HL-60 (cell line): ENCODE measurements at regions not wholly inside any gene's neighbourhood (a gene's known extent, or its start where the extent isn't known, plus 50 kb on each side); places are given as distances from the start of the nearest gene placed in this dataset.
A peak's percentile ranks its signal among the peaks of the same experiment; 100 is the strongest.

ENCODE experiments used
- DNase-seq, 2 experiments: peaks; one replicate each; pipeline ENCODE4 v3.0.0-alpha.2; 2010 to 2020; ENCODE audit warnings: low read depth in 1 of 2, low spot score in 1 of 2
- H3K27ac ChIP-seq: fragments of 250-450 bp; sonication (Bioruptor Pico); replicated peaks from 2 replicates; pipeline ENCODE4 v1.5.1; 2020; ENCODE audit warnings: mild to moderate bottlenecking, moderate library complexity
- H3K27me3 ChIP-seq: fragments of 250-450 bp; sonication (Bioruptor Pico); 2 replicates; pipeline ENCODE4 v1.5.1; 2021; ENCODE audit warnings: mild to moderate bottlenecking, moderate library complexity; ENCODE audit not compliant: insufficient read depth, poor library complexity, severe bottlenecking
- H3K4me3 ChIP-seq: replicated peaks from 2 replicates; pipeline ENCODE4 v1.5.1; 2011; ENCODE audit warnings: mild to moderate bottlenecking, control low read depth, low read length; ENCODE audit not compliant: insufficient read depth
- GABPA ChIP-seq: IDR thresholded peaks from 2 replicates; pipeline ENCODE4 v1.6.1; 2012; ENCODE audit warnings: low read depth
- POLR2AphosphoS5 ChIP-seq: IDR thresholded peaks from 2 replicates; pipeline ENCODE4 v1.6.1; 2012; ENCODE audit warnings: low read depth
- SPI1 ChIP-seq: IDR thresholded peaks from 2 replicates; pipeline ENCODE4 v1.6.1; 2012; ENCODE audit warnings: low read depth, mild to moderate bottlenecking, borderline replicate concordance
- TF ChIP-seq, protein P1 (sequence below): IDR thresholded peaks from 2 replicates; pipeline ENCODE4 v1.6.1; 2012; ENCODE audit warnings: low read depth; ENCODE audit not compliant: insufficient replicate concordance
- TF ChIP-seq, protein P2 (sequence below): IDR thresholded peaks from one replicate; pipeline ENCODE4 v1.5.1; 2011; ENCODE audit warnings: low read length, control low read depth, inconsistent platforms; ENCODE audit not compliant: insufficient read depth

DNA sequence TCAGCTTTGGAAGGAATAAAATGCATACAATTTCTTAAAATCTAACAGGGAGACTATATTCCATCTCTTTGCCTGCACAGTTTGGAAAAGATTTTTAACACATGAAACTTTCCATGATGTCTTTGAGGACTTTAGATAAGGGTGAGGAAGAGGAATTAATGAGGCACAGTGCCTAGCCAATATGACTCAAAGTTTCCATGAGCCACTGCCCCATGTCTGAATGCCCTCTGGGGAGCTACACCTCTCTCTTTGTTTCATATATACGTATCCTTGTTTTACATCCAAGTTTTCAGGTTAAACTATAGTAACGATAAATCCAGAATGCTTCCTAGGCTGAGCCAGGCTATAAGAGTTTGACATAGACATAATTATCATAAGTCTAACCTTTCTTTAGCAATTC is 349.3 kb upstream of the TLE4 start:
- Histone ChIP-seq H3K27me3 (no peaks in the 10 kb centered on the region), H3K27ac (no peak overlapping the region), H3K4me3 (no peak overlapping the region)
- TF ChIP-seq, protein P1, sequence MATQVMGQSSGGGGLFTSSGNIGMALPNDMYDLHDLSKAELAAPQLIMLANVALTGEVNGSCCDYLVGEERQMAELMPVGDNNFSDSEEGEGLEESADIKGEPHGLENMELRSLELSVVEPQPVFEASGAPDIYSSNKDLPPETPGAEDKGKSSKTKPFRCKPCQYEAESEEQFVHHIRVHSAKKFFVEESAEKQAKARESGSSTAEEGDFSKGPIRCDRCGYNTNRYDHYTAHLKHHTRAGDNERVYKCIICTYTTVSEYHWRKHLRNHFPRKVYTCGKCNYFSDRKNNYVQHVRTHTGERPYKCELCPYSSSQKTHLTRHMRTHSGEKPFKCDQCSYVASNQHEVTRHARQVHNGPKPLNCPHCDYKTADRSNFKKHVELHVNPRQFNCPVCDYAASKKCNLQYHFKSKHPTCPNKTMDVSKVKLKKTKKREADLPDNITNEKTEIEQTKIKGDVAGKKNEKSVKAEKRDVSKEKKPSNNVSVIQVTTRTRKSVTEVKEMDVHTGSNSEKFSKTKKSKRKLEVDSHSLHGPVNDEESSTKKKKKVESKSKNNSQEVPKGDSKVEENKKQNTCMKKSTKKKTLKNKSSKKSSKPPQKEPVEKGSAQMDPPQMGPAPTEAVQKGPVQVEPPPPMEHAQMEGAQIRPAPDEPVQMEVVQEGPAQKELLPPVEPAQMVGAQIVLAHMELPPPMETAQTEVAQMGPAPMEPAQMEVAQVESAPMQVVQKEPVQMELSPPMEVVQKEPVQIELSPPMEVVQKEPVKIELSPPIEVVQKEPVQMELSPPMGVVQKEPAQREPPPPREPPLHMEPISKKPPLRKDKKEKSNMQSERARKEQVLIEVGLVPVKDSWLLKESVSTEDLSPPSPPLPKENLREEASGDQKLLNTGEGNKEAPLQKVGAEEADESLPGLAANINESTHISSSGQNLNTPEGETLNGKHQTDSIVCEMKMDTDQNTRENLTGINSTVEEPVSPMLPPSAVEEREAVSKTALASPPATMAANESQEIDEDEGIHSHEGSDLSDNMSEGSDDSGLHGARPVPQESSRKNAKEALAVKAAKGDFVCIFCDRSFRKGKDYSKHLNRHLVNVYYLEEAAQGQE: no peak
- TF ChIP-seq POLR2AphosphoS5 (no peak), GABPA (no peak), SPI1 (no peak)
- TF ChIP-seq, protein P2, sequence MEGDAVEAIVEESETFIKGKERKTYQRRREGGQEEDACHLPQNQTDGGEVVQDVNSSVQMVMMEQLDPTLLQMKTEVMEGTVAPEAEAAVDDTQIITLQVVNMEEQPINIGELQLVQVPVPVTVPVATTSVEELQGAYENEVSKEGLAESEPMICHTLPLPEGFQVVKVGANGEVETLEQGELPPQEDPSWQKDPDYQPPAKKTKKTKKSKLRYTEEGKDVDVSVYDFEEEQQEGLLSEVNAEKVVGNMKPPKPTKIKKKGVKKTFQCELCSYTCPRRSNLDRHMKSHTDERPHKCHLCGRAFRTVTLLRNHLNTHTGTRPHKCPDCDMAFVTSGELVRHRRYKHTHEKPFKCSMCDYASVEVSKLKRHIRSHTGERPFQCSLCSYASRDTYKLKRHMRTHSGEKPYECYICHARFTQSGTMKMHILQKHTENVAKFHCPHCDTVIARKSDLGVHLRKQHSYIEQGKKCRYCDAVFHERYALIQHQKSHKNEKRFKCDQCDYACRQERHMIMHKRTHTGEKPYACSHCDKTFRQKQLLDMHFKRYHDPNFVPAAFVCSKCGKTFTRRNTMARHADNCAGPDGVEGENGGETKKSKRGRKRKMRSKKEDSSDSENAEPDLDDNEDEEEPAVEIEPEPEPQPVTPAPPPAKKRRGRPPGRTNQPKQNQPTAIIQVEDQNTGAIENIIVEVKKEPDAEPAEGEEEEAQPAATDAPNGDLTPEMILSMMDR: no peak
- no peak for DNase-seq

DNA sequence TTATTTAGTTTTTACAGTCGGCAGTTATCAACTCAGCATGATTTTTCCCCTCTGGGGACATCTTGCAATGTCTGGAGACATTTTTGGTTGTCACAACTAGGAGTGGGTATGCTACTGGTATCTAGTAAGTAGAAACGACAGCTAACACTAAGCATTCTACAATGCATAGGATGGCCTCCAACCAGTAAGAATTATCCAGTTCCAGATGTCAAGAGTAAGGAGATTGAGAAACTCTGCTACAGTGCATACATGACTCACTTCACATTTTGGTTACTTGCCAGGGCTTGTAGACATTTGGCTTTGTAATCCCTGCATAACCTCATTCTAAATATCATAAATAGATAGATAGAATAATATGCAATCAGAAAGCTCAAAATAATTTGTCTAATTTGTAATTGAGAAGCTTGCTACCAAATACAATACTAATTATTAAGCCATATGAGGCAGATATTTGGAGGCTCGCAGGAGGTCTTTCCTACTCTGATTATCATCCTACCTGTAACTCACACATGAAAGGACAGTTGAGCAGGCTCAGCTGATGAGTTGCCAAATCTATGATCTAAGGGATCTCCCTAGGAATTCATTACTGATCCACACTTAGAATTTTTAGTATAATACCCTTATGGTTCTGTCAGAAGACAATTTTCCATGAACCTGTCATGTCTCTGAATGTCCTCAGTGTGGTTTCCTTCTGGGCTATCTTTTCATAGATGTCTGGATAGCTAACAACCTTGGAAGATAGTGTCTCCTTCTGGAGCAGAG is 346.9 kb upstream of the TLE4 start:
- no peak for TF ChIP-seq POLR2AphosphoS5
- no peak for TF ChIP-seq GABPA
- TF ChIP-seq, protein P1: no peak
- no peak for TF ChIP-seq SPI1
- TF ChIP-seq, protein P2: no peak
- Histone ChIP-seq H3K27me3 (no peaks in the 10 kb centered on the region), H3K4me3 (no peak overlapping the region), H3K27ac (no peak overlapping the region)
- no peak for DNase-seq

DNA sequence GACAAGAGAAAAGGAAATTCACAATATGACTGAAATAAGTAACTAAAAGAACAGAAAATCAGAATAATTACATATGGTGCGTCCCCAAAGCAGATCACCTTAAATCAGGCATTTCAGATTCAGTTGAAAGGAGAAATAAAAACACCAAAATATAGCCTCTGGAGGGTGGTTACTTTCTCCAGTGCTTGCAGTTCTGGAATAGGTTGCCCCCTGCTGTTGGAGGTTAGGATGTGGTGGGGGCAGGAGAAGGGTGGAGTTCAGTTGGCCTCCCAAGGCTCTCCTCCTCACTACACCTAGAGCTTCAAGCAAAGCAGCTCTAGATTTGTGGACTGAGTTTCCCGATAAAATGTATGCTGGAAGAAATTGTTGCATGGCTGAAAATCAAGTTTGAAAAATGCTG is 338.2 kb upstream of the TLE4 start:
- H3K27me3 ChIP-seq: no peaks in the 10 kb centered on the region
- H3K27ac ChIP-seq: no peak overlapping the region
- no peak overlapping the region for H3K4me3 ChIP-seq
- peak in 1 of 2 experiments; percentile 12 for DNase-seq
- TF ChIP-seq, protein P2: no peak
- no peak for TF ChIP-seq POLR2AphosphoS5
- no peak for TF ChIP-seq SPI1
- no peak for TF ChIP-seq GABPA
- TF ChIP-seq, protein P1: no peak
